OCI-LY3 (cell line): ENCODE measurements at regions not wholly inside any gene's neighbourhood (a gene's known extent, or its start where the extent isn't known, plus 50 kb on each side); places are given as distances from the start of the nearest gene placed in this dataset.

ENCODE experiments used
- CTCF ChIP-seq: fragments of 200-600, 300-600 bp; sonication (generic); IDR thresholded peaks from 2 replicates; pipeline ENCODE4 v1.5.1; 2014; ENCODE audit warnings: antibody characterized with exemption, low read length, low read depth
- EZH2phosphoT487 ChIP-seq: fragments of 200-600 bp; shearing (Covaris generic); IDR thresholded peaks from 2 replicates; pipeline ENCODE4 v1.6.1; 2018; ENCODE audit warnings: antibody characterized with exemption, mixed run types, low read depth

- TF ChIP-seq CTCF (no peak), EZH2phosphoT487 (no peak)
Measured at GRCh38 chr18:35782926-35783325, 189.6 kb upstream of the RMP24 start.
